Stomach (tissue), 8 donors: ENCODE measurements at regions not wholly inside any gene's neighbourhood (a gene's known extent, or its start where the extent isn't known, plus 50 kb on each side); places are given as distances from the start of the nearest gene placed in this dataset.

ENCODE experiments used
- DNase-seq, 2 donors: peaks; one replicate each; pipeline versions ENCODE4 v3.0.0 to v3.0.0-alpha.2; 2013 to 2019
- H3K27ac ChIP-seq, 5 donors: fragments of 200-600 bp in 4 of 5; sonication (generic) in 4 of 5; one replicate each; pipeline ENCODE4 v1.5.1; 2013 to 2019; ENCODE audit warnings: mild to moderate bottlenecking in 1 of 5, moderate library complexity in 1 of 5
- H3K27me3 ChIP-seq, 3 donors: fragments of 200-600 bp; sonication (generic); one replicate each; pipeline ENCODE4 v1.5.1; 2017 to 2019; ENCODE audit warnings: mixed run types in 1 of 3
- H3K36me3 ChIP-seq, 4 donors: fragments of 200-600 bp; sonication (generic); 1 replicate in 3 of 4; 2 replicates in 1 of 4; pipeline ENCODE4 v1.5.1; 2016 to 2019
- H3K4me1 ChIP-seq, 4 donors: fragments of 200-600 bp; sonication (generic); one replicate each; pipeline ENCODE4 v1.5.1; 2016 to 2019
- H3K4me3 ChIP-seq, 4 donors: fragments of 200-600 bp; sonication (generic) in 3 of 4; one replicate each; pipeline ENCODE4 v1.5.1; 2016 to 2019; ENCODE audit warnings: mild to moderate bottlenecking in 1 of 4
- H3K9me3 ChIP-seq, 4 donors: fragments of 200-600 bp; sonication (generic); one replicate each; pipeline ENCODE4 v1.5.1; 2016 to 2019
- EP300 ChIP-seq: sonication (generic); formaldehyde crosslinking; IDR thresholded peaks from one replicate; pipeline ENCODE4 v1.6.1; 2017; ENCODE audit warnings: antibody characterized with exemption
- POLR2A ChIP-seq, 4 donors: fragments of 450-650 bp; IDR thresholded peaks; one replicate each; pipeline ENCODE4 v1.6.1; 2016; ENCODE audit warnings: antibody characterized with exemption in 4 of 4, control low read depth in 2 of 4, mild to moderate bottlenecking in 1 of 4, moderate library complexity in 1 of 4
- POLR2AphosphoS5 ChIP-seq, 3 donors: sonication (generic); formaldehyde crosslinking; IDR thresholded peaks; one replicate each; pipeline ENCODE4 v1.6.1; 2016; ENCODE audit warnings: antibody characterized with exemption in 3 of 3
- WGBS, 5 donors: extraction: QIAGEN DNeasy Blood & Tissue Kit in 3 of 5; methylation state at CpG; one replicate each; pipeline versions ENCODE4 v1.1.5 to v1.1.7; 2013 to 2018; 5-methylcytosine and 5-hydroxymethylcytosine counted together
- intact Hi-C: fragments of 100-400 bp; cut with DNase I; formaldehyde crosslinking; loops from one replicate; pipeline ENCODE4 v1.15.1; 2023; ENCODE audit warnings: low total_unique reads
- TF ChIP-seq, protein P1 (sequence below), 7 experiments: fragments of 450-650 bp in 4 of 7; fragments of 200-600 bp in 3 of 7; sonication (generic) in 3 of 7; IDR thresholded peaks; one replicate each; pipeline ENCODE4 v1.5.1; 2016 to 2019; ENCODE audit warnings: antibody characterized with exemption in 7 of 7, control low read depth in 2 of 7, mild to moderate bottlenecking in 1 of 7
- donor health status: healthy with polysubstance abuse.
- donor health status: Bipolar disorder and iron deficiency.
- donor health status: healthy.

- Histone ChIP-seq H3K27me3 (no peaks in the 10 kb centered on the region), H3K27ac (no peak overlapping the region), H3K9me3 (no peaks in the 10 kb centered on the region), H3K4me1 (no peaks in the 10 kb centered on the region), H3K4me3 (no peak overlapping the region), H3K36me3 (no peaks in the 10 kb centered on the region)
- TF ChIP-seq POLR2AphosphoS5 (IDR thresholded peaks at IDR 0.05) (no peak), EP300 (no peak), POLR2A (IDR thresholded peaks at IDR 0.05) (no peak)
- TF ChIP-seq, protein P1, sequence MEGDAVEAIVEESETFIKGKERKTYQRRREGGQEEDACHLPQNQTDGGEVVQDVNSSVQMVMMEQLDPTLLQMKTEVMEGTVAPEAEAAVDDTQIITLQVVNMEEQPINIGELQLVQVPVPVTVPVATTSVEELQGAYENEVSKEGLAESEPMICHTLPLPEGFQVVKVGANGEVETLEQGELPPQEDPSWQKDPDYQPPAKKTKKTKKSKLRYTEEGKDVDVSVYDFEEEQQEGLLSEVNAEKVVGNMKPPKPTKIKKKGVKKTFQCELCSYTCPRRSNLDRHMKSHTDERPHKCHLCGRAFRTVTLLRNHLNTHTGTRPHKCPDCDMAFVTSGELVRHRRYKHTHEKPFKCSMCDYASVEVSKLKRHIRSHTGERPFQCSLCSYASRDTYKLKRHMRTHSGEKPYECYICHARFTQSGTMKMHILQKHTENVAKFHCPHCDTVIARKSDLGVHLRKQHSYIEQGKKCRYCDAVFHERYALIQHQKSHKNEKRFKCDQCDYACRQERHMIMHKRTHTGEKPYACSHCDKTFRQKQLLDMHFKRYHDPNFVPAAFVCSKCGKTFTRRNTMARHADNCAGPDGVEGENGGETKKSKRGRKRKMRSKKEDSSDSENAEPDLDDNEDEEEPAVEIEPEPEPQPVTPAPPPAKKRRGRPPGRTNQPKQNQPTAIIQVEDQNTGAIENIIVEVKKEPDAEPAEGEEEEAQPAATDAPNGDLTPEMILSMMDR (IDR thresholded peaks at IDR 0.05): no peak
- WGBS, 5 donors: 83 to 94% (median 86%) methylated on average over 1 of the region's 1 CpG
- no peak for DNase-seq
- intact Hi-C loops: no loop called here
These were observed 378.6 kb upstream of the ANXA10 start for GRCh38 chr4:167713756-167714155.

GRCh38 chr4:167715176-167715575, 377.2 kb upstream of the ANXA10 start:
- H3K4me3 ChIP-seq: no peak overlapping the region
- no peaks in the 10 kb centered on the region for H3K36me3 ChIP-seq
- TF ChIP-seq POLR2A (IDR thresholded peaks at IDR 0.05) (no peak), POLR2AphosphoS5 (IDR thresholded peaks at IDR 0.05) (no peak), EP300 (no peak)
- TF ChIP-seq, protein P1 (IDR thresholded peaks at IDR 0.05): no peak
- 34 to 63% (median 46%) methylated on average over 1 of the region's 1 CpG for WGBS, 5 donors
- no peak for DNase-seq
- H3K27me3 ChIP-seq: no peaks in the 10 kb centered on the region
- no peaks in the 10 kb centered on the region for H3K9me3 ChIP-seq
- H3K27ac ChIP-seq: no peak overlapping the region
- H3K4me1 ChIP-seq: no peaks in the 10 kb centered on the region
- intact Hi-C loops: no loop called here

DNA sequence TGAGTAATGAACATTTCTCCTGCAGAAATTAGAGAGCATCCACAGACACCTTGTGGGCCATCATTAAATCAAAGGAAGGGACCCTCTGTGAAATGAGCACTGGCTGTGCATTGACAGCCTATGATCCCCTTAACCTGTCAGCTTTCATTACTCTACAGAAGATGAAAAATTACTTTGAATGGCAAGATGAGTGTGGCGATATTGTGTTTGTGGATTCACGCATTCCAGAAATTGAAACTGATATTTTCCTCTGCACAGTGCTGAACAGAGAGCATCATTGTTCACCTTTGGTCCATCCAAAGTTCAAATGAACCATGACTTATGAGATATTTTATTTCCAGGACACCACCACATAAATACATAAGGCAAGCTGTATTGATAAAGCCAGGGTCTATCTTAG, 374.8 kb upstream of the ANXA10 start:
- H3K36me3 ChIP-seq: no peaks in the 10 kb centered on the region
- no peak for DNase-seq
- no peak overlapping the region for H3K27ac ChIP-seq
- H3K9me3 ChIP-seq: no peaks in the 10 kb centered on the region
- no peaks in the 10 kb centered on the region for H3K4me1 ChIP-seq
- intact Hi-C loops: no loop called here
- H3K27me3 ChIP-seq: no peaks in the 10 kb centered on the region
- H3K4me3 ChIP-seq: no peak overlapping the region
- TF ChIP-seq, protein P1 (IDR thresholded peaks at IDR 0.05): no peak
- TF ChIP-seq POLR2A (IDR thresholded peaks at IDR 0.05) (no peak), POLR2AphosphoS5 (IDR thresholded peaks at IDR 0.05) (no peak), EP300 (no peak)
- WGBS, 5 donors: 87 to 98% (median 94%) methylated on average over 2 of the region's 2 CpGs

DNA sequence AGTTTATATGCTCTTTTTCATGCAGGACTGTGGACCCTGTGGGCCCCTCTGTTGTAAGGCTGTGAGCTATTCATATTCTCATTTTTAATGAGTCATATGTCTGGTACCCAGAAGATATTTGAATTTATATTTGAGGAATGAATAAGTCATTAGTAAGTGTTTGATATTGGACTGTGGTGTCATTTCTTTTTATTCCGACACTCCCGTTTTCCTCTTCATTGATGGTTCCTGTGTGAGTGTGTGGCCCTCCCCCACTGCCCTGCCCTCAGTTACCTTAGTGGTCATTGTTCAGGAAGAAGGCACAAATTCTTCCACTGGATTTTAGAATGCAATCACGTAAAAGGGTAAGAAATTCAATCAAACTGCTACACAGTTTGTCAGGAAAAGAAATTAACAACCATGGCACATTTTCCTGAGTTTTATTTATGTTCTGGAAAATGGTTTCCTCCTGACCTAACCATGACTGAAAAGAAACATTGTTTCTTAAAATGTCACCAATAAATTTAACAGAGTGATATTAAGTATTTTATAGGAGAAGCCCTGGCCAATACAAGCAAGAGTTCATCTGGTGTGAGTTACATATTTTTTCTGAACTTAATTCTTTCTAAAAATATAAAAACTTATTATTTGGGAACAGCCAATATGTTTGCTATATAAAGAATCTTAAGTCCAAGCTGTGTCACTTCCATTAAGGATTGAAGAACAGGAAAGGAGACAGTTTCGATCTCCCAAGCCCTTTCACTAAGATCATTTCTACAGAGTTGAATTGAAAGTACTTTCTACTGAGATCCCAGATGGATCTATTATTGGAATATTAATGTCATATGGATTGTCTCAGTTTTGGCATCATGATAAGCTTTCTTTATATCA, 370.5 kb upstream of the ANXA10 start:
- Histone ChIP-seq H3K27me3 (no peaks in the 10 kb centered on the region), H3K9me3 (no peaks in the 10 kb centered on the region), H3K36me3 (no peaks in the 10 kb centered on the region), H3K4me3 (no peak overlapping the region), H3K27ac (no peak overlapping the region), H3K4me1 (no peaks in the 10 kb centered on the region)
- no peak for DNase-seq
- intact Hi-C loops: no loop called here
- WGBS, 5 donors: 73 to 78% (median 76%) methylated on average over 4 of the region's 4 CpGs
- TF ChIP-seq EP300 (no peak), POLR2A (IDR thresholded peaks at IDR 0.05) (no peak), POLR2AphosphoS5 (IDR thresholded peaks at IDR 0.05) (no peak)
- TF ChIP-seq, protein P1 (IDR thresholded peaks at IDR 0.05): no peak
